H1 (cell line): ENCODE measurements at regions not wholly inside any gene's neighbourhood (a gene's known extent, or its start where the extent isn't known, plus 50 kb on each side); places are given as distances from the start of the nearest gene placed in this dataset.

Experiments used
- ASH2L ChIP-seq: fragments of 200-600, 300-600 bp; sonication (generic); IDR thresholded peaks from one replicate; pipeline ENCODE4 v1.7.1; 2017; ENCODE audit warnings: low read length
- BCL11A ChIP-seq, 2 experiments: IDR thresholded peaks; one replicate each; pipeline ENCODE4 v1.6.1; 2011; ENCODE audit warnings: low read depth in 2 of 2, low read length in 2 of 2, mild to moderate bottlenecking in 2 of 2
- CHD7 ChIP-seq: fragments of 300-600 bp; sonication (generic); IDR thresholded peaks from 2 replicates; pipeline ENCODE4 v1.7.1; 2012; ENCODE audit warnings: low read length, moderate library complexity, mild to moderate bottlenecking, inconsistent platforms; ENCODE audit not compliant: insufficient replicate concordance
- NRF1 ChIP-seq: IDR thresholded peaks from 2 replicates; pipeline ENCODE4 v1.6.1; 2011; ENCODE audit warnings: mild to moderate bottlenecking, low read depth, low read length, improper control_type of control experiment
- POU5F1 ChIP-seq: IDR thresholded peaks from 2 replicates; pipeline ENCODE4 v1.6.1; 2011; ENCODE audit warnings: low read depth, mild to moderate bottlenecking, low read length, moderate library complexity
- TCF12 ChIP-seq: IDR thresholded peaks from 2 replicates; pipeline ENCODE4 v1.6.1; 2011; ENCODE audit warnings: low read depth, mild to moderate bottlenecking, low read length
- ZNF274 ChIP-seq: IDR thresholded peaks from 2 replicates; pipeline ENCODE4 v1.7.0; 2012; ENCODE audit warnings: low read length, borderline replicate concordance; ENCODE audit errors: extremely low read depth

GRCh38 chr1:235021321-235021720 is 107.3 kb downstream of the TOMM20 start (continued):
- TF ChIP-seq CHD7 (no peak), NRF1 (no peak), POU5F1 (no peak), ZNF274 (no peak), ASH2L (no peak), BCL11A (IDR thresholded peaks at IDR 0.05; ENCODE audit: low read depth in 2 of 2, low read length in 2 of 2) (no peak), TCF12 (no peak)
- TF ChIP-seq, all 59 proteins: peak for 0
